GM12874 (cell line): ENCODE measurements at regions not wholly inside any gene's neighbourhood (a gene's known extent, or its start where the extent isn't known, plus 50 kb on each side); places are given as distances from the start of the nearest gene placed in this dataset.

ENCODE experiments used
- CTCF ChIP-seq: IDR thresholded peaks from 2 replicates; pipeline ENCODE4 v1.5.1; 2011; ENCODE audit warnings: low read depth, mild to moderate bottlenecking, control low read depth, low read length, moderate library complexity; ENCODE audit not compliant: insufficient read depth

GRCh38 chr2:82234283-82234874, 1929.8 kb upstream of the LRRTM1 start:
- no peak for TF ChIP-seq CTCF

- TF ChIP-seq CTCF, result no peak
Measured at GRCh38 chr2:82233806-82234205, 1929.3 kb upstream of the LRRTM1 start.

- no peak for TF ChIP-seq CTCF
Measured at GRCh38 chr2:82230406-82230805, 1925.9 kb upstream of the LRRTM1 start.

- TF ChIP-seq CTCF, result no peak
Measured at GRCh38 chr2:82226441-82226840, 1921.9 kb upstream of the LRRTM1 start.

- no peak for TF ChIP-seq CTCF
Measured at GRCh38 chr2:82224301-82224940, 1919.9 kb upstream of the LRRTM1 start.

GRCh38 chr2:82215212-82215611, 1910.7 kb upstream of the LRRTM1 start:
- no peak for TF ChIP-seq CTCF

GRCh38 chr2:82199493-82199852, 1894.9 kb upstream of the LRRTM1 start:
- TF ChIP-seq CTCF, result no peak
